PC-9 (cell line): ENCODE measurements at regions not wholly inside any gene's neighbourhood (a gene's known extent, or its start where the extent isn't known, plus 50 kb on each side); places are given as distances from the start of the nearest gene placed in this dataset.

Source experiments
- BruUV-seq: library from RNA; stranded (reverse); fragments of 400-500 nt; replicated peaks from 2 replicates; lab custom pipeline; 2021; lab: Mats Ljungman, UMichigan
- CTCF ChIA-PET: fragments of 300-600 bp; sonication (Branson Sonifier 250); formaldehyde crosslinking; loops from one replicate; lab custom pipeline; 2022; ENCODE audit warnings: antibody characterized with exemption; lab: Charles Lee
- POLR2A ChIA-PET: fragments of 300-600 bp; sonication (Branson Sonifier 250); formaldehyde crosslinking; loops from one replicate; lab custom pipeline; 2022; ENCODE audit warnings: antibody characterized with exemption; ENCODE audit not compliant: unreplicated experiment; lab: Charles Lee
- DNase-seq, 2 experiments: peaks; one replicate each; pipeline versions ENCODE4 v3.0.0 to v3.0.0-alpha.2; 2015 to 2022; ENCODE audit warnings: mixed read lengths in 1 of 2
- H2AFZ ChIP-seq: fragments of 200-600 bp; sonication (generic); 2 replicates; pipeline ENCODE4 v1.8.1; 2017; ENCODE audit warnings: antibody characterized with exemption
- H3F3A ChIP-seq: fragments of 200-600 bp; sonication (generic); 2 replicates; pipeline ENCODE4 v1.8.1; 2017; ENCODE audit warnings: antibody characterized with exemption, mild to moderate bottlenecking, low read depth; ENCODE audit not compliant: insufficient read depth
- H3K27ac ChIP-seq: fragments of 200-600 bp; sonication (generic); 2 replicates; pipeline ENCODE4 v1.6.1; 2016; ENCODE audit warnings: mixed run types
- H3K27me3 ChIP-seq: fragments of 200-600 bp; sonication (generic); 2 replicates; pipeline ENCODE4 v1.6.1; 2016; ENCODE audit warnings: low read depth, mixed run types; ENCODE audit not compliant: insufficient read depth
- H3K36me3 ChIP-seq: fragments of 200-600 bp; sonication (generic); 2 replicates; pipeline ENCODE4 v1.6.1; 2016; ENCODE audit warnings: low read depth, mixed run types
- H3K4me1 ChIP-seq: fragments of 200-600 bp; sonication (generic); replicated peaks from 2 replicates; pipeline ENCODE4 v1.6.1; 2016; ENCODE audit warnings: mixed run types; ENCODE audit not compliant: insufficient read depth
- H3K4me2 ChIP-seq: fragments of 200-600 bp; sonication (generic); 2 replicates; pipeline ENCODE4 v1.6.1; 2017; ENCODE audit warnings: mixed run types
- H3K4me3 ChIP-seq: fragments of 200-600 bp; sonication (generic); 2 replicates; pipeline ENCODE4 v1.6.1; 2016; ENCODE audit warnings: mixed run types
- H3K79me2 ChIP-seq: fragments of 200-600 bp; sonication (generic); 2 replicates; pipeline ENCODE4 v1.6.1; 2017; ENCODE audit warnings: low read depth, mixed run types
- H3K9me2 ChIP-seq: fragments of 200-600 bp; sonication (generic); 2 replicates; pipeline ENCODE4 v1.8.1; 2017; ENCODE audit warnings: mild to moderate bottlenecking; ENCODE audit not compliant: insufficient read depth
- H3K9me3 ChIP-seq: fragments of 200-600 bp; sonication (generic); 2 replicates; pipeline ENCODE4 v1.8.1; 2016; ENCODE audit warnings: low read depth; ENCODE audit not compliant: insufficient read depth
- H4K20me1 ChIP-seq: fragments of 200-600 bp; sonication (generic); 2 replicates; pipeline ENCODE4 v1.8.1; 2017; ENCODE audit not compliant: insufficient read depth
- EZH2 ChIP-seq: fragments of 200-600 bp; sonication (generic); IDR thresholded peaks from 2 replicates; pipeline ENCODE4 v1.8.0; 2017; ENCODE audit warnings: antibody characterized with exemption, low read depth
- intact Hi-C: fragments of 100-400 bp; cut with micrococcal nuclease; formaldehyde crosslinking; loops from one replicate; pipeline ENCODE4 v1.10.0; 2022; ENCODE audit not compliant: unreplicated experiment
- TF ChIP-seq, protein P1 (sequence below): fragments of 200-600 bp; sonication (generic); conservative IDR thresholded peaks from 2 replicates; pipeline ENCODE4 v1.6.1; 2017; ENCODE audit warnings: mixed run types, antibody characterized with exemption, mild to moderate bottlenecking, moderate library complexity

DNA sequence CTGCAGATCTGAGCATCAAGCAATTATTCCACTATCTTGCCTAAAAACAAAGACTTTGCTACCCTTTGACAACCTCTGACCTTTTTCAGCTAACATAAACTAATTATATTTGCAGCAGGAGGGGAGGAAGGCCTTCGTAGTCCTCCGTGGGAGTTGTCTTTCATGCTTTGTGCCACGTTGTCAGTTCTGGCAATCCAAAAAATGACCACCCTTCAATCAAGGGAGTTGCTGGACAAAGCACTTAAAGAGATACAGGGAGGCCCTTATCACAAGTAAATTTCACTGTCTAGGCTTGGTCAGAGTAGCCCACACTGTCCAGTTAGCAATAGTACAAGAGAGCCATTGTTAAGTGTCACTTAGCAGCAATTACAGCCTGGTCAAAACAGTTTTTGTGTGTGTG lies 578.9 kb downstream of the HAO1 start:
- ChIA-PET POLR2A (no interaction called here), CTCF (no interaction called here)
- no peaks in the 10 kb centered on the region for H3K79me2 ChIP-seq
- H3K4me2 ChIP-seq, result no peak overlapping the region
- DNase-seq, result no peak
- no peak for TF ChIP-seq EZH2
- TF ChIP-seq, protein P1, sequence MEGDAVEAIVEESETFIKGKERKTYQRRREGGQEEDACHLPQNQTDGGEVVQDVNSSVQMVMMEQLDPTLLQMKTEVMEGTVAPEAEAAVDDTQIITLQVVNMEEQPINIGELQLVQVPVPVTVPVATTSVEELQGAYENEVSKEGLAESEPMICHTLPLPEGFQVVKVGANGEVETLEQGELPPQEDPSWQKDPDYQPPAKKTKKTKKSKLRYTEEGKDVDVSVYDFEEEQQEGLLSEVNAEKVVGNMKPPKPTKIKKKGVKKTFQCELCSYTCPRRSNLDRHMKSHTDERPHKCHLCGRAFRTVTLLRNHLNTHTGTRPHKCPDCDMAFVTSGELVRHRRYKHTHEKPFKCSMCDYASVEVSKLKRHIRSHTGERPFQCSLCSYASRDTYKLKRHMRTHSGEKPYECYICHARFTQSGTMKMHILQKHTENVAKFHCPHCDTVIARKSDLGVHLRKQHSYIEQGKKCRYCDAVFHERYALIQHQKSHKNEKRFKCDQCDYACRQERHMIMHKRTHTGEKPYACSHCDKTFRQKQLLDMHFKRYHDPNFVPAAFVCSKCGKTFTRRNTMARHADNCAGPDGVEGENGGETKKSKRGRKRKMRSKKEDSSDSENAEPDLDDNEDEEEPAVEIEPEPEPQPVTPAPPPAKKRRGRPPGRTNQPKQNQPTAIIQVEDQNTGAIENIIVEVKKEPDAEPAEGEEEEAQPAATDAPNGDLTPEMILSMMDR, result no peak
- H3K27me3 ChIP-seq, result no peaks in the 10 kb centered on the region
- H3K4me1 ChIP-seq, result no peaks in the 10 kb centered on the region
- no peaks in the 10 kb centered on the region for H3K9me2 ChIP-seq
- no TSS peak for BruUV-seq
- intact Hi-C loops, result no loop called here
- H3K27ac ChIP-seq, result no peak overlapping the region
- H4K20me1 ChIP-seq, result no peaks in the 10 kb centered on the region; the same call in 1 of the 2 replicates
- H3F3A ChIP-seq, result no peaks in the 10 kb centered on the region
- H3K4me3 ChIP-seq, result no peak overlapping the region
- no peaks in the 10 kb centered on the region for H3K9me3 ChIP-seq
- no peak overlapping the region for H2AFZ ChIP-seq
- H3K36me3 ChIP-seq, result no peaks in the 10 kb centered on the region

DNA sequence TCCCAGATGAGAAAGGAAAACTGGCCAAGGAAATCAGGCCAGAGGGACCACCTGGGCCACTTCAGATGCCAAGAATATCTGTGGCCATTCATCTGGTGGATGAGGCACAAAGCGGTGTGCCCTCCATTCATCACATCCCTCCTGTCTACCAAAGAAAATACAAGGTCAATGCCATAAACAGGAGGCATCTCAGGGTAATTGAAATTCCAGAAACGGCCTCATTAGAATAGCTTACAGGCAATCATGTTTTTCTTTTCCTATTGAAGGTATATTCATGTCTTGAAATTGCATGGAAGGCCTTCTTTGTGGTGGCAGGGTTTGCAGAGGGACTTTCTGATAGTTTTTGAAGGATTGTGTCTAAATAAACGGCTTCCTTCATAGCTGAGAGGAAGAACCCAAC lies 578.3 kb downstream of the HAO1 start:
- Histone ChIP-seq H3K27ac (no peak overlapping the region), H3K9me2 (no peaks in the 10 kb centered on the region), H3K36me3 (no peaks in the 10 kb centered on the region), H3K4me3 (no peak overlapping the region), H4K20me1 (no peaks in the 10 kb centered on the region; the same call in 1 of the 2 replicates), H3K4me1 (no peaks in the 10 kb centered on the region), H3K9me3 (no peaks in the 10 kb centered on the region), H3K4me2 (no peak overlapping the region), H2AFZ (no peak overlapping the region), H3K79me2 (no peaks in the 10 kb centered on the region), H3F3A (no peaks in the 10 kb centered on the region), H3K27me3 (no peaks in the 10 kb centered on the region)
- DNase-seq, result no peak
- no TSS peak for BruUV-seq
- POLR2A ChIA-PET, result no interaction called here
- intact Hi-C loops, result no loop called here
- CTCF ChIA-PET, result no interaction called here
- TF ChIP-seq, protein P1, result no peak

DNA sequence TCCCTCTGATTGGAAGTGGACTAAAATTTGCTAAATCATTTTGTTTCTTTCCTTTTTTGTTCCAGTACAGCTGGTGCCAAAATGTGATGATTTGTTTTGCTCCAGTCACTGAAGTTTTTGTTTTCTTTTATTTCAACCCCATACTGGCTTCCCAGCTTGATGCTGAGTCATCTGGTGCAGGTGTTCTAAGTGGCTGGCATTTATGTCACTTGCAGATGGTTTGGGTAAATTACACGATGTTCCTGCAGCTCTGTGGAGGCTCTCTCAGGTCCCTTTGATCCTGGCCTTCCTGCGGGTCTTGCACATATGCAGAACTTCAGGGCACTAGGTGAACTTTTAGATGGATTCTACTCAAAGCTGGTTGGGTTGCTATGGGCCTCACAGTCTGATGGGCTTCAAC lies 577.7 kb downstream of the HAO1 start:
- CTCF ChIA-PET, result no interaction called here
- intact Hi-C loops, result no loop called here
- TF ChIP-seq, protein P1, result no peak
- TF ChIP-seq EZH2, result no peak

More for the DNA sequence above, 577.7 kb downstream of the HAO1 start:
- Histone ChIP-seq H2AFZ (no peak overlapping the region), H3K9me3 (no peaks in the 10 kb centered on the region), H3K4me3 (no peak overlapping the region), H3K79me2 (no peaks in the 10 kb centered on the region), H3K4me2 (no peak overlapping the region), H3K27me3 (no peaks in the 10 kb centered on the region), H3F3A (no peaks in the 10 kb centered on the region), H3K36me3 (no peaks in the 10 kb centered on the region), H3K9me2 (no peaks in the 10 kb centered on the region), H4K20me1 (no peaks in the 10 kb centered on the region; the same call in 1 of the 2 replicates), H3K4me1 (no peaks in the 10 kb centered on the region), H3K27ac (no peak overlapping the region)
- POLR2A ChIA-PET, result no interaction called here
- DNase-seq, result no peak
- BruUV-seq, result no TSS peak
